ENCODE measurements at regions not wholly inside any gene's neighbourhood (a gene's known extent, or its start where the extent isn't known, plus 50 kb on each side); places are given as distances from the start of the nearest gene placed in this dataset.

- no peak for TF ChIP-seq POLR2A (IDR thresholded peaks at IDR 0.05)
- TF ChIP-seq CTCF (IDR thresholded peaks at IDR 0.05 in 8 of 11, conservative IDR thresholded peaks at IDR 0.05 in 3 of 11) = no peak
- no peak for TF ChIP-seq POLR2AphosphoS5 (IDR thresholded peaks at IDR 0.05)
These were observed 120.6 kb upstream of the JADE1 start for GRCh38 chr4:128688846-128689437.
